GM23338 (cell line): ENCODE measurements at regions not wholly inside any gene's neighbourhood (a gene's known extent, or its start where the extent isn't known, plus 50 kb on each side); places are given as distances from the start of the nearest gene placed in this dataset.

Experiments
- ATAC-seq: fragments of 200-7000 bp; cut with Tn5 transposase; 3 replicates; pipeline ENCODE4 v1.9.1; 2020
- DNase-seq: peaks from one replicate; pipeline ENCODE4 v3.0.0-alpha.2; 2015; ENCODE audit warnings: low spot score
- H2AFZ ChIP-seq: fragments of 200-600 bp; sonication (generic); 2 replicates; pipeline ENCODE4 v1.8.0; 2016; ENCODE audit warnings: antibody characterized with exemption, mild to moderate bottlenecking, moderate library complexity
- H3F3A ChIP-seq: fragments of 200-600 bp; sonication (generic); replicated peaks from 2 replicates; pipeline ENCODE4 v1.8.0; 2017; ENCODE audit warnings: antibody characterized with exemption, mixed run types, low read depth
- H3K27ac ChIP-seq: fragments of 200-600 bp; sonication (generic); 2 replicates; pipeline ENCODE4 v1.6.1; 2016; ENCODE audit warnings: low read depth
- H3K27me3 ChIP-seq: fragments of 200-600 bp; sonication (generic); 2 replicates; pipeline ENCODE4 v1.8.0; 2016; ENCODE audit warnings: mild to moderate bottlenecking, mixed run types, moderate library complexity; ENCODE audit not compliant: insufficient read depth
- H3K36me3 ChIP-seq: fragments of 200-600 bp; sonication (generic); 2 replicates; pipeline ENCODE4 v1.8.0; 2016; ENCODE audit warnings: mild to moderate bottlenecking; ENCODE audit not compliant: insufficient read depth
- H3K4me1 ChIP-seq: fragments of 200-600 bp; sonication (generic); 2 replicates; pipeline ENCODE4 v1.8.0; 2016; ENCODE audit warnings: mild to moderate bottlenecking, moderate library complexity; ENCODE audit not compliant: insufficient read depth
- H3K4me2 ChIP-seq: fragments of 200-600 bp; sonication (generic); 2 replicates; pipeline ENCODE4 v1.7.1; 2017; ENCODE audit warnings: mixed run types
- H3K4me3 ChIP-seq: fragments of 200-600 bp; sonication (generic); 2 replicates; pipeline ENCODE4 v1.6.1; 2016; ENCODE audit warnings: mixed run types
- H3K79me2 ChIP-seq: fragments of 200-600 bp; sonication (generic); replicated peaks from 2 replicates; pipeline ENCODE4 v1.8.0; 2017; ENCODE audit warnings: mild to moderate bottlenecking; ENCODE audit not compliant: insufficient read depth
- H3K9me2 ChIP-seq: fragments of 200-600 bp; sonication (generic); 2 replicates; pipeline ENCODE4 v1.8.0; 2017; ENCODE audit not compliant: insufficient read depth
- H4K20me1 ChIP-seq: fragments of 200-600 bp; sonication (generic); replicated peaks from 2 replicates; pipeline ENCODE4 v1.8.0; 2017; ENCODE audit warnings: mild to moderate bottlenecking; ENCODE audit not compliant: insufficient read depth
- H3K27ac Mint-ChIP-seq: 2 replicates; pipeline ENCODE4 v1.8.0; 2020; ENCODE audit warnings: inconsistent platforms, mild to moderate bottlenecking, moderate library complexity, mixed read lengths
- H3K27me3 Mint-ChIP-seq: 3 replicates; pipeline ENCODE4 v1.8.0; 2022; ENCODE audit warnings: low read depth, mild to moderate bottlenecking, moderate library complexity, mixed read lengths, inconsistent platforms; ENCODE audit not compliant: insufficient read depth, poor library complexity
- H3K36me3 Mint-ChIP-seq: 3 replicates; pipeline ENCODE4 v1.8.0; 2021; ENCODE audit warnings: low read depth, mild to moderate bottlenecking, inconsistent platforms, moderate library complexity, mixed read lengths
- H3K4me1 Mint-ChIP-seq: 3 replicates; pipeline ENCODE4 v1.8.0; 2020; ENCODE audit warnings: mild to moderate bottlenecking, inconsistent platforms, mixed read lengths
- H3K4me3 Mint-ChIP-seq: 3 replicates; pipeline ENCODE4 v1.8.0; 2021; ENCODE audit warnings: moderate library complexity, mild to moderate bottlenecking, inconsistent platforms, mixed read lengths
- H3K9me3 Mint-ChIP-seq: 3 replicates; pipeline ENCODE4 v1.8.0; 2020; ENCODE audit warnings: moderate library complexity, mild to moderate bottlenecking, inconsistent platforms, mixed read lengths
- CREB1 ChIP-seq: fragments of 250-450 bp; sonication (Bioruptor Pico); IDR thresholded peaks from 2 replicates; pipeline ENCODE4 v1.5.0; 2020; ENCODE audit warnings: low read depth, mild to moderate bottlenecking, moderate library complexity
- CTCF ChIP-seq, 2 experiments: fragments of 200-600 bp in 1 of 2; sonication (generic) in 1 of 2; conservative IDR thresholded peaks; 2 replicates each; pipeline versions ENCODE4 v1.5.1 to v1.6.1; 2016 to 2017; ENCODE audit warnings: antibody characterized with exemption in 2 of 2, low read depth in 2 of 2, mild to moderate bottlenecking in 2 of 2, moderate library complexity in 1 of 2
- EZH2phosphoT487 ChIP-seq: fragments of 200-600 bp; sonication (generic); IDR thresholded peaks from one replicate; pipeline ENCODE4 v1.8.1; 2018; ENCODE audit warnings: antibody characterized with exemption; ENCODE audit not compliant: unreplicated experiment
- JUNB ChIP-seq: IDR thresholded peaks from one replicate; pipeline ENCODE4 v1.6.1; 2016; ENCODE audit warnings: antibody characterized with exemption; ENCODE audit not compliant: unreplicated experiment
- POLR2AphosphoS5 ChIP-seq: IDR thresholded peaks from 2 replicates; pipeline ENCODE4 v1.6.1; 2016; ENCODE audit warnings: antibody characterized with exemption, low read depth
- REST ChIP-seq: IDR thresholded peaks from one replicate; pipeline ENCODE4 v1.6.1; 2018; ENCODE audit warnings: antibody characterized with exemption; ENCODE audit not compliant: unreplicated experiment
- TF ChIP-seq, protein P1 (sequence below): IDR thresholded peaks from 2 replicates; pipeline ENCODE4 v1.6.1; 2016; ENCODE audit warnings: antibody characterized with exemption

DNA sequence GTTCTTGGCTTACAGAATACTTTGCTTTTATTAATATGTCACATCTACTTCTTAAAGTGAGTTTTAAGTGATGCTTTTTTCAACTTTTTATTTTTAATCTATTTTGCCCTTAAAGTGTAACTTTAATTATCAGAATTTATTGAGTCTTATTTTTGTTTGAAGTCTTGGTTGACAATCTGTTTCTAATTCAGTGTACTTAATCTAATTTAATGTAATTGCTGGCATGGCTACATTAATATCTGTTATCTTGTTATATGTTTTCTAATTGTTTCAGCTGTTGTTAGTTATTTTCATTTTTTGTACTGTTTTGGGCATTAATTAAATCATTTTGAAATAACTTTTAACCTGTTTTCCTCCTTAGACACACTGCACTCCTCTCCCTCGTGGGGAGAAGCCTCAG lies 558.7 kb upstream of the EYS start (continued):
- TF ChIP-seq, protein P1, sequence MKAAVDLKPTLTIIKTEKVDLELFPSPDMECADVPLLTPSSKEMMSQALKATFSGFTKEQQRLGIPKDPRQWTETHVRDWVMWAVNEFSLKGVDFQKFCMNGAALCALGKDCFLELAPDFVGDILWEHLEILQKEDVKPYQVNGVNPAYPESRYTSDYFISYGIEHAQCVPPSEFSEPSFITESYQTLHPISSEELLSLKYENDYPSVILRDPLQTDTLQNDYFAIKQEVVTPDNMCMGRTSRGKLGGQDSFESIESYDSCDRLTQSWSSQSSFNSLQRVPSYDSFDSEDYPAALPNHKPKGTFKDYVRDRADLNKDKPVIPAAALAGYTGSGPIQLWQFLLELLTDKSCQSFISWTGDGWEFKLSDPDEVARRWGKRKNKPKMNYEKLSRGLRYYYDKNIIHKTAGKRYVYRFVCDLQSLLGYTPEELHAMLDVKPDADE: no peak
- TF ChIP-seq POLR2AphosphoS5 (no peak), REST (no peak), CTCF (conservative IDR thresholded peaks at IDR 0.05; ENCODE audit: low read depth in 2 of 2) (no peak)

DNA sequence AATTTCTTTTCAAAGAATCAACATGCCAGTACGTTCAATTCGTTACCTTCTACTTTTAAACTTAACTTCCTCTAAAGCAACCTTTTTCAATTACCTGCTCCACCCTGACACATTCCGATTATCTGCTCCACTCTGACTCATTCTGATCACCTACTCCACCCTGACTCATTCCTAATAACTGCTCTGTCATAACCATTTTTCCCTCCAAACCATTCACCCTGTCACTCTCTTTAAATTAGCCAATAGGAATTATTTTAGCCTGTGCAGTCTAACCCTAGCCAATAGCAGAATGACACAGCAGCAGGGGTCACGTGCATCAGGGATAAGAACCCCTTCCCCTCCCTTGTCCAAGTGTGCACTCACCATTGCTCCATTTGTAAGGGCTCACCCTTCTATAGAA lies 557.4 kb upstream of the EYS start:
- Mint-ChIP-seq H3K36me3 (peaks cover 19% of the 10 kb centered on the region), H3K27me3 (no peaks in the 10 kb centered on the region), H3K9me3 (peaks cover 42% of the 10 kb centered on the region), H3K4me1 (no peaks in the 10 kb centered on the region), H3K27ac (no peak overlapping the region), H3K4me3 (no peak overlapping the region)
- peak overlapping the region; percentile 70; the same call in 1 of the 2 replicates for H2AFZ ChIP-seq
- H3K27ac ChIP-seq: no peak overlapping the region
- H3K79me2 ChIP-seq: no peaks in the 10 kb centered on the region
- H3K27me3 ChIP-seq: no peaks in the 10 kb centered on the region
- H3K4me3 ChIP-seq: no peak overlapping the region
- TF ChIP-seq EZH2phosphoT487 (no peak), CREB1 (CRISPR knock-in tag) (no peak), CTCF (conservative IDR thresholded peaks at IDR 0.05; ENCODE audit: low read depth in 2 of 2) (no peak), JUNB (no peak)
- TF ChIP-seq, protein P1: no peak
- no peaks in the 10 kb centered on the region for H3F3A ChIP-seq
- H3K36me3 ChIP-seq: no peaks in the 10 kb centered on the region; the same call in 1 of the 2 replicates
- ATAC-seq: no peak
- H4K20me1 ChIP-seq: no peaks in the 10 kb centered on the region
- DNase-seq: no peak
- no peaks in the 10 kb centered on the region for H3K4me1 ChIP-seq
- no peak overlapping the region for H3K4me2 ChIP-seq
- H3K9me2 ChIP-seq: 0 out of 2 replicates have a peak, but pooled peaks cover 5% of the 10 kb centered on the region
